ENCODE measurements at regions not wholly inside any gene's neighbourhood (a gene's known extent, or its start where the extent isn't known, plus 50 kb on each side); places are given as distances from the start of the nearest gene placed in this dataset.

- TF ChIP-seq FOXP2 (optimal IDR thresholded peaks at IDR 0.05; ENCODE audit: borderline replicate concordance, extremely low read depth, extremely low read length, insufficient read depth), result no peak
- no peak for TF ChIP-seq REST (IDR thresholded peaks at IDR 0.05; ENCODE audit: insufficient read depth in 1 of 2, low read depth in 2 of 2, low read length in 2 of 2)
- TF ChIP-seq POLR2AphosphoS5 (IDR thresholded peaks at IDR 0.05; ENCODE audit: low read depth, low read length), result no peak
- no peak for TF ChIP-seq SIN3A (IDR thresholded peaks at IDR 0.05; ENCODE audit: borderline replicate concordance, insufficient read depth, low read length)
Observed at GRCh38 chr7:10688544-10688943, 285.1 kb upstream of the PHF14 start.

Measured in PFSK-1 (cell line).